ENCODE measurements at regions not wholly inside any gene's neighbourhood (a gene's known extent, or its start where the extent isn't known, plus 50 kb on each side); places are given as distances from the start of the nearest gene placed in this dataset.
"Not testable (repeated sequence)": the region's sequence is repeated elsewhere in the genome, so short reads cannot be mapped to it uniquely, and the experiment has no call there.

DNA sequence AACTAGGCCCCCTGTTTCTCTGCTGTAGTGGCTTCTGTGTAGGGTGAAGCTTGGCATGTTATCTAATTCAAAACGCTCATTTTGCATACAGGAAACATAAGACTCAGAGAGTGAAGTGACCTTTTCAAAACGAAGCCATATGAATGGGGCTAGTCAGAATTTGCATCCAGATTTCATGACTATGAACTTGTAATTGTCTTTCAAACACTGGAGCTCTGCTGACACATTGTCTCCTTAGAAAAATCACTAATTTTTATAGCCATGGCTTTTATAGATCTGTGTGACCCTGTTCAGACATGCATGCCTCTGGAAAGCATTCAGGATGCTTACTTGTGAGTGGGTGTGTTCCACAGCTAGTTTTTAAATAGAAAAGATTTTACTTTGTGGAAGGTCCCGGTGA lies 444.3 kb upstream of the GCFC2 start:
- no peak for DNase-seq (ENCODE audit: extremely low read depth, low read depth)
- TF ChIP-seq, protein P1, sequence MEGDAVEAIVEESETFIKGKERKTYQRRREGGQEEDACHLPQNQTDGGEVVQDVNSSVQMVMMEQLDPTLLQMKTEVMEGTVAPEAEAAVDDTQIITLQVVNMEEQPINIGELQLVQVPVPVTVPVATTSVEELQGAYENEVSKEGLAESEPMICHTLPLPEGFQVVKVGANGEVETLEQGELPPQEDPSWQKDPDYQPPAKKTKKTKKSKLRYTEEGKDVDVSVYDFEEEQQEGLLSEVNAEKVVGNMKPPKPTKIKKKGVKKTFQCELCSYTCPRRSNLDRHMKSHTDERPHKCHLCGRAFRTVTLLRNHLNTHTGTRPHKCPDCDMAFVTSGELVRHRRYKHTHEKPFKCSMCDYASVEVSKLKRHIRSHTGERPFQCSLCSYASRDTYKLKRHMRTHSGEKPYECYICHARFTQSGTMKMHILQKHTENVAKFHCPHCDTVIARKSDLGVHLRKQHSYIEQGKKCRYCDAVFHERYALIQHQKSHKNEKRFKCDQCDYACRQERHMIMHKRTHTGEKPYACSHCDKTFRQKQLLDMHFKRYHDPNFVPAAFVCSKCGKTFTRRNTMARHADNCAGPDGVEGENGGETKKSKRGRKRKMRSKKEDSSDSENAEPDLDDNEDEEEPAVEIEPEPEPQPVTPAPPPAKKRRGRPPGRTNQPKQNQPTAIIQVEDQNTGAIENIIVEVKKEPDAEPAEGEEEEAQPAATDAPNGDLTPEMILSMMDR (IDR thresholded peaks at IDR 0.05; ENCODE audit: low read depth, low read length) = no peak

DNA sequence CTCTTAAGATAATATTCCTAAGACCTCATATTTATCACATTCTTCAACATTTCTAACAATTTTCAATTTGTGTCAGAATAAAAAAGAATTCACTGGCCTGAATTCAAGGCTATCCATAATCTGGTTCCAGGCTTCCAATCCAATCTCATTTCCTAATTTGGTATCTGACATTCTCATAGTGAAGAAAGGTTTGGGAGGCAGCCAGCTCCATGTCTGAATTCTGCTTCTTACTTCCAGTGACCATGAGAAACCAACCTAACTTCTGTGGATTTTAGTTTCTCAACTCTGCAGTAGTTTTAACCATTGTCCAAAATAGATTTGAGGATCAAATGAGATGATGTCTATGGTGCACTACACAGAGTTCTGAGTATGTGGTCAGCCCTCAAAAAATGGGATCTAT lies 439.1 kb upstream of the GCFC2 start:
- TF ChIP-seq, protein P1 (IDR thresholded peaks at IDR 0.05; ENCODE audit: low read depth, low read length) = no peak
- DNase-seq (ENCODE audit: extremely low read depth, low read depth) = no peak

DNA sequence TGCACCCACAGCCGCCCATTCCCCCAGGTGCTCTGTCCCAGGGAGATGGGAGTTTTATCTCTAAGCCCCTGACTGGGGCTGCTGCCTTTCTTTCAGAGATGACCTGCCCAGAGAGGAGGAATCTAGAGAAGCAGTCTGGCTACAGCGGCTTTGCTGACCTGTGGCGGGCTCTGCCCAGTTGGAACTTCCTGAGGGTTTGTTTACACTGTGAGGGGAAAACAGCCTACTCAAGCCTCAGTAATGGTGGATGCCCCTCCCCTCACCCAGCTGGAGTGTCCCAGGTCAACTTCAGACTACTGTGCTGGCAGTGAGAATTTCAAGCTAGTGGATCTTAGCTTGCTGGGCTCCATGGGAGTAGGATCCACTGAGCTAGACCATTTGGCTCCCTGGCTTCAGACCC lies 428.6 kb upstream of the GCFC2 start:
- DNase-seq (ENCODE audit: extremely low read depth, low read depth) = not testable (repeated sequence)

DNA sequence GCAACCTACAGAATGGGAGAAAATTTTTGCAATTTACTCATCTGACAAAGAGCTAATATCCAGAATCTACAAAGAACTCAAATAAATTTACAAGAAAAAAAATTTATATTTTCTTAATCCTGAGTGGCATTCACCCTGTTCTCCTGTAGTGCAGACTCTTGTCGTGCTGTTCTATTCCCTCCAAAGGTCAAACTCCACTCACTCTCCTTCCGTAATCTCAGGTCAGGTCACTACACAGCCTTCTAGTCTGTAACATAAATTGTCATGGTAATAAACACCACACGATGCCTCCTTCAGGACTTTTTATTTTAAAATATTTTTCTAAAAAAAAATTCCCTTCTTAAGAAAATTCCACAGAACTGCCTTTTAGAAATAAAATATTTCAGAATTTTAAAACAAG lies 417.9 kb upstream of the GCFC2 start:
- TF ChIP-seq, protein P1 (IDR thresholded peaks at IDR 0.05; ENCODE audit: low read depth, low read length) = no peak
- no peak for DNase-seq (ENCODE audit: extremely low read depth, low read depth)

DNA sequence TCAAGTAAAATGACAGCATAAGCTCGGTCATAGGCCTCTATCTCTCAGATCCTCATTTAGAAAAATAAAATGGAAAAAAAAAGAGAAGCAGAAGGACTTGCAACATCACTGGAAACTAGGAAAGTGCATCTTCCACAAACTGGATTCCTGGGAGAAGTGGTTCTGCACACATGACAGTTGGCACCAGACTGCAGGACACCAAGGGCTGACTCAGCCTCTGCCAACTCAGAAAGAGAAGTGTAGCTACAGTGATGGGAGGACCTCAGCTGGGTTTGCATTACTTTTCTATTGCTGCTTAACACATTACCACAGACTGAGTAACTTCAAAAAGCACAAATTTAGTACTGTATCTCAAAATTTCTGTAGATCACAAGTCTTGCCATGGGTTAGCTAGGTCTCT lies 409.5 kb upstream of the GCFC2 start:
- no peak for DNase-seq (ENCODE audit: extremely low read depth, low read depth)
- TF ChIP-seq, protein P1 (IDR thresholded peaks at IDR 0.05; ENCODE audit: low read depth, low read length) = no peak

DNA sequence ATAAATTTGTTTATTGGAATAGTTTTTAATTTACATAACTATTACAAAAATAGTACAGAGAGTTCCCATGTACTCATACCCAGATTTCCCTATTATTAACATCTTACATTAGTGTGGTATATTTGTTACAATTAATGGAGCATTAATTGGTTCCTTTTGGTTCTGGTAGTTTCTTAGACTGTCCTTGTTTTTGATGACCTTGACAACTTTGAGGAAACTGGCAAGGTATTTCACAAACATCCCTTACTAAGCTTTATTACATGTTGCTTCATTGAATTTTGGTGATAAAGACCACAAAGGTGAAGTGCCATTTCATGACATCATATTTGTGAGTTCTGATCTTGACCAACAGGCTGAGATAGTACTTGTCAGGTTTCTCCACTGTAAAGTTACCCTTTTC lies 379.0 kb upstream of the GCFC2 start:
- DNase-seq (ENCODE audit: extremely low read depth, low read depth) = no peak
- TF ChIP-seq, protein P1 (IDR thresholded peaks at IDR 0.05; ENCODE audit: low read depth, low read length) = no peak

DNA sequence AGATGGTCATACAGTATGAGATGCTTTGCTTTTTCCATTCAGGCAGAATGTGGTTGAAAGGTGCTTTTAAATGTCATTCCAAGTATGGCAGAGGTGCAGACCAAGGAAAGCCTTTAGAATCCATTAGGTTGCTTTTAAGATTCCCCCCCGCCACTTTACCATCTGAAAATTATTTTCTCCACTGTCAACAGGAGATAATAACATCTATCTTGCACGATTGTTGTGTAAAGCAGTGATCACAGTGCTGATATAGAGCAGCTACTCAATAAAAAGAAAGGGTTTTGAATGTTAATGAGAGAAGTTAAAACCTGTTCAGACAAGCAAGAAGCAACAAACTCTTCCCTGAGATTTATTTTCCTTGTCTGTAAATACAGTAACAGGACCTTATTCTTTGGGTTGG lies 372.5 kb upstream of the GCFC2 start:
- TF ChIP-seq, protein P1 (IDR thresholded peaks at IDR 0.05; ENCODE audit: low read depth, low read length) = no peak
- no peak for DNase-seq (ENCODE audit: extremely low read depth, low read depth)

DNA sequence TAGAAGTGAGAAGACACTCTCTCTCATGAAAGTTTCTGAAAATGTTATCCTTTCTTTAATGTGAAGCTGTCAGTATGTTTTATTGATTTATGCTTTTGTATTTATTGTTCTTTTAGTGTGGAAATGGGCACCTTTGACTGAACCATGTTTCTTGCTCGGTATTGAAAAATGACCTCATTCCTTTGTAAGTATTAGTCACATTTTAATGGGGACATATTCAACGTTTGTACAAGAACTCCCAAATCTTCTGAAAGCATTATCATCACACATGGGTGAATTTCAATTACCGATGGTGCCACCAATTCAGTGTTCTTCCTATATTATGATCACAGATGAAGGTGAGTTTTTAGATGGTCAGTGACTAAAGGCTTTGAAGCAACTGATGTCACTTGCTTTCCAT lies 371.8 kb upstream of the GCFC2 start:
- no peak for DNase-seq (ENCODE audit: extremely low read depth, low read depth)
- TF ChIP-seq, protein P1 (IDR thresholded peaks at IDR 0.05; ENCODE audit: low read depth, low read length) = no peak
